ENCODE measurements at regions not wholly inside any gene's neighbourhood (a gene's known extent, or its start where the extent isn't known, plus 50 kb on each side); places are given as distances from the start of the nearest gene placed in this dataset.
"Not testable (repeated sequence)": the region's sequence is repeated elsewhere in the genome, so short reads cannot be mapped to it uniquely, and the experiment has no call there.

DNA sequence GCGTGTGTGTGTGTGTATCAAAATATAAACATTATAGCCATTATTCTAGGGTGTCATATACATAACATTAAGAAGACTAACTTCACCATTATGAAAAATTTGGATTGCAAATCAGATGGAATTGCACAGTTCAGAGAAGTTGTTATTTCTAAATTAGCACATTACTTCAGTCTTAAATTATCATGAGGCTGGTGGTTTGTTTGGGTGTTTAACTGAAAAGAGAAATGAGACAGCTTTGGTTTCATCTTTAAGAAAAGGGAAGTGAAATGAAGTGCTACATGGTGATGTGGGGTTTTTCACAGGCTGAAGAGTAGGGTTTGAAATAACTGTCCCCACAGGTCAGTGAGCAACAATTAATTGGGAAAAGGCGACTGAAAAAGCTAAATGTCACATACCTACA, 161.2 kb upstream of the XIRP2 start:
- TF ChIP-seq, protein P1, sequence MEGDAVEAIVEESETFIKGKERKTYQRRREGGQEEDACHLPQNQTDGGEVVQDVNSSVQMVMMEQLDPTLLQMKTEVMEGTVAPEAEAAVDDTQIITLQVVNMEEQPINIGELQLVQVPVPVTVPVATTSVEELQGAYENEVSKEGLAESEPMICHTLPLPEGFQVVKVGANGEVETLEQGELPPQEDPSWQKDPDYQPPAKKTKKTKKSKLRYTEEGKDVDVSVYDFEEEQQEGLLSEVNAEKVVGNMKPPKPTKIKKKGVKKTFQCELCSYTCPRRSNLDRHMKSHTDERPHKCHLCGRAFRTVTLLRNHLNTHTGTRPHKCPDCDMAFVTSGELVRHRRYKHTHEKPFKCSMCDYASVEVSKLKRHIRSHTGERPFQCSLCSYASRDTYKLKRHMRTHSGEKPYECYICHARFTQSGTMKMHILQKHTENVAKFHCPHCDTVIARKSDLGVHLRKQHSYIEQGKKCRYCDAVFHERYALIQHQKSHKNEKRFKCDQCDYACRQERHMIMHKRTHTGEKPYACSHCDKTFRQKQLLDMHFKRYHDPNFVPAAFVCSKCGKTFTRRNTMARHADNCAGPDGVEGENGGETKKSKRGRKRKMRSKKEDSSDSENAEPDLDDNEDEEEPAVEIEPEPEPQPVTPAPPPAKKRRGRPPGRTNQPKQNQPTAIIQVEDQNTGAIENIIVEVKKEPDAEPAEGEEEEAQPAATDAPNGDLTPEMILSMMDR (conservative IDR thresholded peaks at IDR 0.05), result no peak
- H3K27ac ChIP-seq, result no peak overlapping the region

DNA sequence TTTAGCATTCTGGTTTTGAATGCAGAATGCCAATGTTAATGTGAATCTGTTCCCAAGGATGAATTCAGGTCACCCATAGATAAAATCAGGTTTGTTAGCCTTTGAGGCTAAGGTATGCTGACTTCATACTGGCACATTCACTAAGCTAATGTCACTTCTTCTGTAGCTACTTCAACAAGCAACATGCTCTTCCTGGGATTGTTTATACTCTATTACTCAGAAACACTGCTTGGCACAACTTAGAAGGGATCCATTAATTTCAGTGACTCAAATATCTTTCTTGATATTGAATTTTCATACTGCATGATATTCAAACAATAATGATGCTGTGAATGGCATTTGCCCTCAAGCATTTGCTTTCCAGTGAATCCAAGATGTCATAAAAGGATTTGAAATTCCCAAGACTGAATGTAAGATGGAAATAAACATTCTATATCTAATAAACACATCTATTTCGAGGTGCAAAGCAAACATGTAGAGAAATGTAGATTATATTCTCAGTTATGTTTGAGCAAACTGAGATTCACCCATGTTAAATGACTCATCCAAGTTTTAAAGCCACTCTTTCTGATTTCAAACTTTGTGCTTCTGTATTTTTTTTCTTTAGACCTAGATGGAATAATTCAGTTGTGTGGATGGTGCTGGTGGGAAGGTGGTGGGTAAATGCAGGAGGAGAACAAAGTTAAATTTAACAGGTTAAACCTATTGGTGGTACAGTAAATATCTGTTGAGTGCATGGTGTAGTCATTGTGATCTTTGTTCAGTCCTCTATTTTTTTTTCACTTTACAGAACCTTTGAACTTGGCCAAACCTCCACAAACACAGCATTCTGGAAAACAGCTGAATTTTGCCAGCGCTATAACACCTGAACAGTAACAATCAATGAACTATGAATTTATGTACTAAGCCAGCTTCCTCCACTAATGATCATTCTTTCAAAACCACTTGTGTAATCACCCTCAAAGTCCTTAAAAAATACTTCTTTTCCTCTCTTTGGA, 162.1 kb upstream of the XIRP2 start:
- no peak overlapping the region for H3K27ac ChIP-seq
- TF ChIP-seq, protein P1 (conservative IDR thresholded peaks at IDR 0.05), result no peak

DNA sequence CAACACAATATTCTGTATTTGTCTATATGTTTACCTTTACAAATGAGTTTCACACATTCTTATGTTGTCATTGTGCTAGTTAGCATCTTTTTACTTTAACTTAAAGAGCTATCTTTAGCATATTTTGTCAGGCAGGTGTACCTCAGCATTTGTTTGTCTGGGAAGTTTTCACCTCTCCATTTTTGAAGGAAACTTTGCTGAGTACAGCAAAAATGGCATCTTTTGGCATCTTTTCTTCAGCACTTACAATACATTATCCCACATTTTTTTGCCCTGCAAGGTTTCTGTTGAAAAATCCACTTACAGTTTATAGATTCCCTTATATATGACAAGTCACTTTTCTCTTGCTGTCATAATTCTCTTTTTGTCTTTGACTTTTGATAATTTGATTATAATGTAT, 171.3 kb upstream of the XIRP2 start:
- TF ChIP-seq, protein P1 (conservative IDR thresholded peaks at IDR 0.05), result no peak

DNA sequence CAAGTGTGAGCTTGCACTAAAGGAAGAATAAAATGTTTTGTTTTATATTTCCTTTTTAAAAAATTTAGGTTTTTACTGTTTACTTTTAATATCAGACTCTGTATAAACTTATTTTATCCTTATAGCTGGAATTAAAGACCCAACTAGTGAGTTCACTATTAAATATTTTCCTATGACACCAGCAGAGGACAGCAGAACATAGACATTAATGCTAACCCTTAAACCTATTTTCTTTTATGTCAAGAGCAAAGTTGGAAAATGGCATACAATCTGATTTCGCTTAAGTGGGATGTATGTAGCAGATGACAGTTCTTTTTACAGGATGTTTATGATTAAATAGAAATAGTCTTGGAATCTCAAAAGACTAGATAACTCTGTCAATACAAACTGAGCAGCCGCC, 188.2 kb upstream of the XIRP2 start:
- TF ChIP-seq, protein P1 (conservative IDR thresholded peaks at IDR 0.05), result peak; percentile 79
- no peak overlapping the region for H3K27ac ChIP-seq

More for the DNA sequence above, 171.3 kb upstream of the XIRP2 start:
- no peak overlapping the region for H3K27ac ChIP-seq

DNA sequence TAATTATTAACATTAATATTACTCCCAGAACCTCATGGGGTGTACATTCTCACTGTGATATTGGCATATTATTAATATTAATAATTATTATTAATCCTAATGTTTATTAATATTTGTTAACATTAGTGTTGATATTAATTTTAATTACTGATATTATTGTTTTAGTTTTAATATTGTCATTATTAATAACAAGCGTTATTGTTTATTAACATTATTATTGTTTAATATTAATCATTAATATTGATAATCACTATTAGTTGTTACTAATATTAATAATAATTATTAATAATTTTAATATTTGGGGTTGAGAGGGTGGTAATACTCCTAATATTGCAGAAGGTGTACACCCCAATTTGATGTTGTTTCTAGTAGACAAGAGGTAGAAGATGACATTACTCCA, 193.1 kb upstream of the XIRP2 start:
- no peak overlapping the region for H3K27ac ChIP-seq
- TF ChIP-seq, protein P1 (conservative IDR thresholded peaks at IDR 0.05), result no peak

DNA sequence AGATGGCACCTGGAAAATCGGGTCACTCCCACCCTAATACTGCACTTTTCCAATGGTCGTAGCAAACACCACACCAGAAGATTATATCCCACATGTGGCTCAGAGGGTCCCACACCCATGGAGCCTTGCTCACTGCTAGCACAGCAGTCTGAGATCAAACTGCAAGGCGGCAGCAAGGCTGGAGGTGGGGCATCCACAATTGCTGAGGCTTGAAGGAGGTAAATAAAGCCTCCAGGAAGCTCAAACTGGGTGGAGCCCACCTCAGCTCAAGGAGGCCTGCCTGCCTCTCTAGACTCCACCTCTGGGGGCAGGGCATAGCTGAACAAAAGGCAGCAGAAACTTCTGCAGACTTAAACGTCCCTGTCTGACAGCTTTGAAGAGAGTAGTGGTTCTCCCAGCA, 192.0 kb upstream of the SCN7A start:
- H3K27ac ChIP-seq, result not testable (repeated sequence)

DNA sequence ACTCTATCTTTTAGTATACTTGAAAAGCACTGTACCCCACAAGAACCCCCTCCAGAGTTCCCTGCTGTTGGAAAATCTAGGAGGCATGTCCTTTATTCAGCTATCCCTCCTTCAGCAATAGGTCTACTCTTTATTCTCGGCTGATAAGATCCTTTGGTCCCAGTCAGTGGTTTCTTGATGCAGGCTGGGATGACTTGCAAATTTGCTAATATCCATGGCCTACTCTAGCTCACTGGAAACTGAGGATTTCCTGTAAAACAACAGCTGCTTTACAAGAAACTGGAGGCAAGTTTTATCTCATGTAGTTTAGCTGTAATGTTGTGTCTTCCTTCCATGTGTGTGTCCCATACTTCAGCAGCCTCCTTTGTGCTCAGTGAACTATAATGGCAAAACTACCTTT, 183.9 kb upstream of the SCN7A start:
- no peak overlapping the region for H3K27ac ChIP-seq
- TF ChIP-seq, protein P1 (conservative IDR thresholded peaks at IDR 0.05), result no peak

DNA sequence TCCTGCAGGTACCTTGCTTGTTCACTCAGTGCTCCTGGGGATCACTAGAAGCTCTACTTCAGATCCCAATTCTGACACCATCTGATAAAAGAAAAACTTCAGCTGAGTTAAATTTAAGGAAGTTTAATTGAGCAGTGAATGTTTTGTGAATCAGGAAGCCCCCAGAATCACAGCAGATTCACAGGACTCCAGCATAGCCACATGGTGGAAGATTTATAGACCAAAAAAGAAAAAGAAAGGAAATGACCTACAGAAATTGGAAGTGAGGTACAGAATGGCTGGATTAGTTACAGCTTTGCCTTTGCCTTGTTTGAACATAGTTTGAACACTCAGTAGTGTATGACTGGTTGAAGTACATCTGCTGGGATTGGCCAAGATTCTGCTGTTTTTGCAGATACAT, 182.7 kb upstream of the SCN7A start:
- H3K27ac ChIP-seq, result no peak overlapping the region
- TF ChIP-seq, protein P1 (conservative IDR thresholded peaks at IDR 0.05), result no peak
